T-helper 2 cell treated with Interferon-gamma antibody and Interleukin-4, amounts not matched to agents 5 μg/mL and 100 μg/mL, for 36 hours (primary cell): ENCODE measurements at regions not wholly inside any gene's neighbourhood (a gene's known extent, or its start where the extent isn't known, plus 50 kb on each side); places are given as distances from the start of the nearest gene placed in this dataset.
"Not testable (repeated sequence)": the region's sequence is repeated elsewhere in the genome, so short reads cannot be mapped to it uniquely, and the experiment has no call there.

Source experiments
- DNase-seq: peaks from one replicate; pipeline ENCODE4 v3.0.0; 2021; ENCODE audit warnings: low spot score
- H3K27ac Mint-ChIP-seq: one replicate; pipeline ENCODE4 v1.8.0; 2021; ENCODE audit warnings: mild to moderate bottlenecking, mixed read lengths
- H3K27me3 Mint-ChIP-seq: one replicate; pipeline ENCODE4 v1.8.0; 2021; ENCODE audit warnings: low read depth, mixed read lengths
- H3K36me3 Mint-ChIP-seq: one replicate; pipeline ENCODE4 v1.8.0; 2021; ENCODE audit warnings: low read depth, mixed read lengths
- H3K4me1 Mint-ChIP-seq: one replicate; pipeline ENCODE4 v1.8.0; 2021; ENCODE audit warnings: low read depth, mixed read lengths
- H3K4me3 Mint-ChIP-seq: one replicate; pipeline ENCODE4 v1.8.0; 2022; ENCODE audit warnings: mild to moderate bottlenecking, moderate library complexity, mixed read lengths
- H3K9me3 Mint-ChIP-seq: one replicate; pipeline ENCODE4 v1.8.0; 2021; ENCODE audit warnings: mixed read lengths

- Mint-ChIP-seq H3K4me1 (no peaks in the 10 kb centered on the region), H3K27me3 (peaks cover 16% of the 10 kb centered on the region), H3K9me3 (no peaks in the 10 kb centered on the region), H3K36me3 (no peaks in the 10 kb centered on the region), H3K4me3 (no peak overlapping the region), H3K27ac (no peak overlapping the region)
- DNase-seq, result no peak
Measured at GRCh38 chr17:77556383-77557061, 402.0 kb upstream of the TNRC6C start.

GRCh38 chr17:77558846-77559626 is 399.5 kb upstream of the TNRC6C start:
- no peak overlapping the region for H3K4me3 Mint-ChIP-seq
- H3K4me1 Mint-ChIP-seq, result no peaks in the 10 kb centered on the region
- no peaks in the 10 kb centered on the region for H3K9me3 Mint-ChIP-seq
- H3K36me3 Mint-ChIP-seq, result no peaks in the 10 kb centered on the region
- DNase-seq, result no peak
- peaks cover 16% of the 10 kb centered on the region for H3K27me3 Mint-ChIP-seq
- no peak overlapping the region for H3K27ac Mint-ChIP-seq

- Mint-ChIP-seq H3K9me3 (no peaks in the 10 kb centered on the region), H3K4me3 (no peak overlapping the region), H3K4me1 (no peaks in the 10 kb centered on the region), H3K27me3 (peaks cover 13% of the 10 kb centered on the region), H3K27ac (no peak overlapping the region), H3K36me3 (no peaks in the 10 kb centered on the region)
- DNase-seq, result no peak
Measured at GRCh38 chr17:77560381-77560780, 398.1 kb upstream of the TNRC6C start.

- no peaks in the 10 kb centered on the region for H3K36me3 Mint-ChIP-seq
Measured at GRCh38 chr17:77560841-77561240, 397.7 kb upstream of the TNRC6C start.

GRCh38 chr17:77562361-77562760 is 396.1 kb upstream of the TNRC6C start:
- DNase-seq, H3K36me3 Mint-ChIP-seq, H3K27ac Mint-ChIP-seq, H3K9me3 Mint-ChIP-seq, H3K4me3 Mint-ChIP-seq, H3K4me1 Mint-ChIP-seq: not testable (repeated sequence)
- H3K27me3 Mint-ChIP-seq, result peaks cover 22% of the 10 kb centered on the region

More at GRCh38 chr17:77560841-77561240, 397.7 kb upstream of the TNRC6C start:
- Mint-ChIP-seq H3K27ac (no peak overlapping the region), H3K9me3 (no peaks in the 10 kb centered on the region), H3K4me1 (no peaks in the 10 kb centered on the region), H3K27me3 (peaks cover 17% of the 10 kb centered on the region), H3K4me3 (no peak overlapping the region)
- no peak for DNase-seq

- no peak for DNase-seq
- Mint-ChIP-seq H3K27ac (no peak overlapping the region), H3K4me1 (no peaks in the 10 kb centered on the region), H3K9me3 (no peaks in the 10 kb centered on the region), H3K4me3 (no peak overlapping the region), H3K36me3 (no peaks in the 10 kb centered on the region), H3K27me3 (peaks cover 27% of the 10 kb centered on the region)
Measured at GRCh38 chr17:77563439-77564102, 394.9 kb upstream of the TNRC6C start.

- Mint-ChIP-seq H3K36me3 (no peaks in the 10 kb centered on the region), H3K4me1 (no peaks in the 10 kb centered on the region), H3K27me3 (peaks cover 28% of the 10 kb centered on the region), H3K9me3 (no peaks in the 10 kb centered on the region), H3K4me3 (no peak overlapping the region), H3K27ac (no peak overlapping the region)
- DNase-seq, result no peak
Measured at GRCh38 chr17:77564278-77564920, 394.1 kb upstream of the TNRC6C start.

GRCh38 chr17:77565166-77565565 is 393.3 kb upstream of the TNRC6C start:
- Mint-ChIP-seq H3K4me3 (no peak overlapping the region), H3K36me3 (no peaks in the 10 kb centered on the region), H3K27ac (no peak overlapping the region), H3K27me3 (peaks cover 27% of the 10 kb centered on the region), H3K4me1 (no peaks in the 10 kb centered on the region), H3K9me3 (no peaks in the 10 kb centered on the region)
- no peak for DNase-seq

- Mint-ChIP-seq H3K4me3 (no peak overlapping the region), H3K4me1 (no peaks in the 10 kb centered on the region), H3K27ac (no peak overlapping the region)
Measured at GRCh38 chr17:77566151-77566550, 392.4 kb upstream of the TNRC6C start.

GRCh38 chr17:77566566-77567138 is 391.9 kb upstream of the TNRC6C start:
- no peak for DNase-seq
- Mint-ChIP-seq H3K27ac (no peak overlapping the region), H3K4me3 (no peak overlapping the region), H3K27me3 (peaks cover 26% of the 10 kb centered on the region), H3K4me1 (peaks cover 3% of the 10 kb centered on the region), H3K9me3 (no peaks in the 10 kb centered on the region), H3K36me3 (no peaks in the 10 kb centered on the region)

More at GRCh38 chr17:77566151-77566550, 392.4 kb upstream of the TNRC6C start:
- Mint-ChIP-seq H3K9me3 (no peaks in the 10 kb centered on the region), H3K27me3 (peaks cover 23% of the 10 kb centered on the region), H3K36me3 (no peaks in the 10 kb centered on the region)
- no peak for DNase-seq

- H3K27ac Mint-ChIP-seq, result no peak overlapping the region
- H3K27me3 Mint-ChIP-seq, result peaks cover 38% of the 10 kb centered on the region
- H3K9me3 Mint-ChIP-seq, result no peaks in the 10 kb centered on the region
- H3K4me1 Mint-ChIP-seq, result peaks cover 8% of the 10 kb centered on the region
- DNase-seq, result no peak
- H3K4me3 Mint-ChIP-seq, result no peak overlapping the region
- no peaks in the 10 kb centered on the region for H3K36me3 Mint-ChIP-seq
Measured at GRCh38 chr17:77568540-77568939, 390.0 kb upstream of the TNRC6C start.

- H3K4me1 Mint-ChIP-seq, result peaks cover 8% of the 10 kb centered on the region
- H3K27me3 Mint-ChIP-seq, result peaks cover 40% of the 10 kb centered on the region
- DNase-seq, result no peak
- H3K36me3 Mint-ChIP-seq, result no peaks in the 10 kb centered on the region
- no peak overlapping the region for H3K4me3 Mint-ChIP-seq
- no peak overlapping the region for H3K27ac Mint-ChIP-seq
- no peaks in the 10 kb centered on the region for H3K9me3 Mint-ChIP-seq
Measured at GRCh38 chr17:77569846-77570564, 388.5 kb upstream of the TNRC6C start.

GRCh38 chr17:77570565-77570898 is 388.0 kb upstream of the TNRC6C start:
- no peak overlapping the region for H3K27ac Mint-ChIP-seq
- no peaks in the 10 kb centered on the region for H3K36me3 Mint-ChIP-seq
- H3K4me1 Mint-ChIP-seq, result peaks cover 8% of the 10 kb centered on the region
- H3K4me3 Mint-ChIP-seq, result no peak overlapping the region
- DNase-seq, result no peak
- H3K9me3 Mint-ChIP-seq, result no peaks in the 10 kb centered on the region
- peaks cover 44% of the 10 kb centered on the region for H3K27me3 Mint-ChIP-seq
